ENCODE measurements at regions not wholly inside any gene's neighbourhood (a gene's known extent, or its start where the extent isn't known, plus 50 kb on each side); places are given as distances from the start of the nearest gene placed in this dataset.

GRCh38 chr12:116628989-116629388, 69.8 kb downstream of the MAP1LC3B2 start:
- CTCF ChIA-PET: no interaction called here

GRCh38 chr12:116628450-116628793, 69.2 kb downstream of the MAP1LC3B2 start:
- no peak overlapping the region for H2AFZ ChIP-seq (ENCODE audit: low read length)
- H3K79me2 ChIP-seq (ENCODE audit: low read length): no peaks in the 10 kb centered on the region
- H3K27me3 ChIP-seq (ENCODE audit: low read length): no peaks in the 10 kb centered on the region
- CTCF ChIA-PET: no interaction called here
- ATAC-seq (no peak), DNase-seq (no peak)
- H3K9me3 ChIP-seq (ENCODE audit: low read length): no peaks in the 10 kb centered on the region
- no TSS peak for BruUV-seq (replicated peaks)
- TF ChIP-seq EZH2phosphoT487 (IDR thresholded peaks at IDR 0.05; ENCODE audit: borderline replicate concordance, low read length): no peak
- H3F3A ChIP-seq (ENCODE audit: low read length, unreplicated experiment): no peaks in the 10 kb centered on the region
- no peak overlapping the region for H3K27ac ChIP-seq (ENCODE audit: low read length)
- no peak overlapping the region for H3K9ac ChIP-seq (ENCODE audit: low read length)
- no peak overlapping the region for H3K4me3 ChIP-seq (ENCODE audit: low read length)
- H3K36me3 ChIP-seq (ENCODE audit: low read depth, low read length): no peaks in the 10 kb centered on the region
- intact Hi-C loops (cut with micrococcal nuclease): no loop called here
- H4K20me1 ChIP-seq (ENCODE audit: low read length): no peaks in the 10 kb centered on the region
- POLR2A ChIA-PET (ENCODE audit: unreplicated experiment): no interaction called here
- no peak overlapping the region for H3K4me2 ChIP-seq (ENCODE audit: low read length)
- no peaks in the 10 kb centered on the region for H3K4me1 ChIP-seq (ENCODE audit: insufficient read depth, low read length)
- H3K9me2 ChIP-seq (replicated peaks; ENCODE audit: low read length): no peaks in the 10 kb centered on the region

More at GRCh38 chr12:116628989-116629388, 69.8 kb downstream of the MAP1LC3B2 start:
- no peaks in the 10 kb centered on the region for H3K9me2 ChIP-seq (replicated peaks; ENCODE audit: low read length)
- no peaks in the 10 kb centered on the region for H3K27me3 ChIP-seq (ENCODE audit: low read length)
- no peak overlapping the region for H2AFZ ChIP-seq (ENCODE audit: low read length)
- no peaks in the 10 kb centered on the region for H3K9me3 ChIP-seq (ENCODE audit: low read length)
- no peaks in the 10 kb centered on the region for H3K36me3 ChIP-seq (ENCODE audit: low read depth, low read length)
- DNase-seq (no peak), ATAC-seq (no peak)
- intact Hi-C loops (cut with micrococcal nuclease): no loop called here
- H3K4me2 ChIP-seq (ENCODE audit: low read length): no peak overlapping the region
- H3K27ac ChIP-seq (ENCODE audit: low read length): no peak overlapping the region
- POLR2A ChIA-PET (ENCODE audit: unreplicated experiment): no interaction called here
- H3K4me1 ChIP-seq (ENCODE audit: insufficient read depth, low read length): no peaks in the 10 kb centered on the region
- H4K20me1 ChIP-seq (ENCODE audit: low read length): no peaks in the 10 kb centered on the region
- H3K4me3 ChIP-seq (ENCODE audit: low read length): no peak overlapping the region
- TF ChIP-seq EZH2 (IDR thresholded peaks at IDR 0.05; ENCODE audit: low read length, unreplicated experiment) (no peak), EZH2phosphoT487 (IDR thresholded peaks at IDR 0.05; ENCODE audit: borderline replicate concordance, low read length) (no peak)
- no peak overlapping the region for H3K9ac ChIP-seq (ENCODE audit: low read length)
- no TSS peak for BruUV-seq (replicated peaks)
- no peaks in the 10 kb centered on the region for H3F3A ChIP-seq (ENCODE audit: low read length, unreplicated experiment)
- H3K79me2 ChIP-seq (ENCODE audit: low read length): no peaks in the 10 kb centered on the region

Measured in PC-3 (cell line).